Activated CD4-positive, alpha-beta T cell treated with anti-CD3 and anti-CD28 coated beads, Interleukin-2, amount 50 U/mL, for 16 hours (primary cell): ENCODE measurements at regions not wholly inside any gene's neighbourhood (a gene's known extent, or its start where the extent isn't known, plus 50 kb on each side); places are given as distances from the start of the nearest gene placed in this dataset.
"Not testable (repeated sequence)": the region's sequence is repeated elsewhere in the genome, so short reads cannot be mapped to it uniquely, and the experiment has no call there.

ENCODE experiments used
- DNase-seq: peaks from one replicate; pipeline ENCODE4 v3.0.0-alpha.2; 2020

GRCh38 chr7:120054376-120055100, 218.4 kb upstream of the KCND2 start:
- no peak for DNase-seq

- no peak for DNase-seq
Observed at GRCh38 chr7:120055300-120055699, 217.7 kb upstream of the KCND2 start.

- no peak for DNase-seq
Observed at GRCh38 chr7:120056227-120056626, 216.7 kb upstream of the KCND2 start.

- no peak for DNase-seq
Observed at GRCh38 chr7:120059641-120060040, 213.3 kb upstream of the KCND2 start.

- DNase-seq = no peak
Observed at GRCh38 chr7:120060281-120060680, 212.7 kb upstream of the KCND2 start.

GRCh38 chr7:120060875-120061274, 212.1 kb upstream of the KCND2 start:
- no peak for DNase-seq

GRCh38 chr7:120064565-120064964, 208.4 kb upstream of the KCND2 start:
- DNase-seq = no peak

GRCh38 chr7:120066898-120067297, 206.1 kb upstream of the KCND2 start:
- not testable (repeated sequence) for DNase-seq

- DNase-seq = no peak
Observed at GRCh38 chr7:120070201-120070600, 202.8 kb upstream of the KCND2 start.

- DNase-seq = no peak
Observed at GRCh38 chr7:120077777-120078176, 195.2 kb upstream of the KCND2 start.

- DNase-seq = no peak
Observed at GRCh38 chr7:120079022-120079421, 194.0 kb upstream of the KCND2 start.

GRCh38 chr7:120079704-120080103, 193.3 kb upstream of the KCND2 start:
- no peak for DNase-seq

- DNase-seq = not testable (repeated sequence)
Observed at GRCh38 chr7:120086468-120086867, 186.5 kb upstream of the KCND2 start.

- DNase-seq = no peak
Observed at GRCh38 chr7:120089968-120090367, 183.0 kb upstream of the KCND2 start.

GRCh38 chr7:120091807-120092206, 181.2 kb upstream of the KCND2 start:
- DNase-seq = no peak

- DNase-seq = no peak
Observed at GRCh38 chr7:120097020-120097419, 176.0 kb upstream of the KCND2 start.

GRCh38 chr7:120097774-120098173, 175.2 kb upstream of the KCND2 start:
- DNase-seq = no peak

GRCh38 chr7:120108376-120108775, 164.6 kb upstream of the KCND2 start:
- no peak for DNase-seq

- DNase-seq = no peak
Observed at GRCh38 chr7:120110169-120110568, 162.8 kb upstream of the KCND2 start.

GRCh38 chr7:120114626-120115025, 158.3 kb upstream of the KCND2 start:
- no peak for DNase-seq

- DNase-seq = no peak
Observed at GRCh38 chr7:120123528-120123927, 149.4 kb upstream of the KCND2 start.

GRCh38 chr7:120131096-120131839, 141.7 kb upstream of the KCND2 start:
- DNase-seq = no peak

- no peak for DNase-seq
Observed at GRCh38 chr7:120138497-120138896, 134.5 kb upstream of the KCND2 start.

- DNase-seq = no peak
Observed at GRCh38 chr7:120156476-120156875, 116.5 kb upstream of the KCND2 start.

- no peak for DNase-seq
Observed at GRCh38 chr7:120160166-120160565, 112.8 kb upstream of the KCND2 start.
